ENCODE measurements at regions not wholly inside any gene's neighbourhood (a gene's known extent, or its start where the extent isn't known, plus 50 kb on each side); places are given as distances from the start of the nearest gene placed in this dataset.

GRCh38 chr13:31433746-31434145 is 234.0 kb downstream of the B3GLCT start:
- TF ChIP-seq POLR2A (IDR thresholded peaks at IDR 0.05; ENCODE audit: low read length) (no peak), GATA1 (IDR thresholded peaks at IDR 0.05; ENCODE audit: low read depth, low read length) (no peak)

Data from erythroblast (primary cell).